RWPE2 (cell line): ENCODE measurements at regions not wholly inside any gene's neighbourhood (a gene's known extent, or its start where the extent isn't known, plus 50 kb on each side); places are given as distances from the start of the nearest gene placed in this dataset.

Experiments
- ATAC-seq: fragments of 200-7000 bp; cut with Tn5 transposase; 3 replicates; pipeline ENCODE4 v1.9.1; 2021; ENCODE audit warnings: low read depth
- DNase-seq: peaks from one replicate; pipeline ENCODE4 v3.0.0-alpha.2; 2020; ENCODE audit warnings: low spot score
- H3K27ac ChIP-seq: fragments of 450-650 bp; 2 replicates; pipeline ENCODE4 v1.5.1; 2017; ENCODE audit warnings: mild to moderate bottlenecking; ENCODE audit not compliant: poor library complexity, severe bottlenecking
- H3K27me3 ChIP-seq: fragments of 250-450 bp; sonication (Bioruptor Pico); 2 replicates; pipeline ENCODE4 v1.5.1; 2021; ENCODE audit warnings: mild to moderate bottlenecking, moderate library complexity; ENCODE audit not compliant: insufficient read depth, poor library complexity, severe bottlenecking
- H3K36me3 ChIP-seq: fragments of 250-450 bp; sonication (Bioruptor Pico); 2 replicates; pipeline ENCODE4 v1.5.1; 2020; ENCODE audit warnings: low read depth, mild to moderate bottlenecking, moderate library complexity
- H3K4me1 ChIP-seq: fragments of 250-450 bp; sonication (Bioruptor Pico); 2 replicates; pipeline ENCODE4 v1.5.1; 2021; ENCODE audit warnings: mild to moderate bottlenecking, moderate library complexity; ENCODE audit not compliant: insufficient read depth, poor library complexity, severe bottlenecking
- H3K4me3 ChIP-seq: fragments of 250-450 bp; sonication (Bioruptor Pico); 2 replicates; pipeline ENCODE4 v1.5.1; 2021; ENCODE audit warnings: mild to moderate bottlenecking, moderate library complexity; ENCODE audit not compliant: severe bottlenecking
- H3K9me3 ChIP-seq: fragments of 250-450 bp; sonication (Bioruptor Pico); 2 replicates; pipeline ENCODE4 v1.5.1; 2021; ENCODE audit warnings: mild to moderate bottlenecking, moderate library complexity; ENCODE audit not compliant: severe bottlenecking
- CTCF ChIP-seq: fragments of 450-650 bp; IDR thresholded peaks from one replicate; pipeline ENCODE4 v1.5.1; 2017; ENCODE audit warnings: mild to moderate bottlenecking, moderate library complexity; ENCODE audit not compliant: poor library complexity, severe bottlenecking

GRCh38 chr18:73482901-73483300 lies 615.1 kb upstream of the NETO1 start:
- DNase-seq (no peak), ATAC-seq (no peak)
- H3K36me3 ChIP-seq = no peaks in the 10 kb centered on the region
- H3K4me1 ChIP-seq = peaks cover 2% of the 10 kb centered on the region
- no peak overlapping the region for H3K27ac ChIP-seq
- H3K27me3 ChIP-seq = no peaks in the 10 kb centered on the region
- H3K9me3 ChIP-seq = no peaks in the 10 kb centered on the region
- no peak for TF ChIP-seq CTCF
- no peak overlapping the region for H3K4me3 ChIP-seq

GRCh38 chr18:73479477-73479876 lies 611.7 kb upstream of the NETO1 start:
- Histone ChIP-seq H3K9me3 (no peaks in the 10 kb centered on the region), H3K27ac (no peak overlapping the region), H3K4me3 (no peak overlapping the region), H3K27me3 (no peaks in the 10 kb centered on the region), H3K36me3 (no peaks in the 10 kb centered on the region), H3K4me1 (peaks cover 2% of the 10 kb centered on the region)
- ATAC-seq = no peak
- TF ChIP-seq CTCF = no peak
- no peak for DNase-seq

GRCh38 chr18:73478191-73478590 lies 610.4 kb upstream of the NETO1 start:
- H3K27ac ChIP-seq = no peak overlapping the region
- no peak for ATAC-seq

GRCh38 chr18:73476031-73476430 lies 608.2 kb upstream of the NETO1 start:
- ATAC-seq = no peak

More at GRCh38 chr18:73478191-73478590, 610.4 kb upstream of the NETO1 start:
- no peaks in the 10 kb centered on the region for H3K27me3 ChIP-seq
- no peak for DNase-seq
- no peaks in the 10 kb centered on the region for H3K36me3 ChIP-seq
- no peaks in the 10 kb centered on the region for H3K9me3 ChIP-seq
- no peak overlapping the region for H3K4me3 ChIP-seq
- no peak for TF ChIP-seq CTCF
- H3K4me1 ChIP-seq = peaks cover 2% of the 10 kb centered on the region

More at GRCh38 chr18:73476031-73476430, 608.2 kb upstream of the NETO1 start:
- no peak for DNase-seq
- no peaks in the 10 kb centered on the region for H3K27me3 ChIP-seq
- TF ChIP-seq CTCF = no peak
- H3K4me1 ChIP-seq = peaks cover 2% of the 10 kb centered on the region
- no peak overlapping the region for H3K4me3 ChIP-seq
- no peak overlapping the region for H3K27ac ChIP-seq
- no peaks in the 10 kb centered on the region for H3K9me3 ChIP-seq
- no peaks in the 10 kb centered on the region for H3K36me3 ChIP-seq
